RPMI8226 (cell line): ENCODE measurements at regions not wholly inside any gene's neighbourhood (a gene's known extent, or its start where the extent isn't known, plus 50 kb on each side); places are given as distances from the start of the nearest gene placed in this dataset.

ENCODE experiments used
- DNase-seq: peaks from one replicate; pipeline ENCODE4 v3.0.0-alpha.2; 2015

GRCh38 chr15:92224843-92225242, 168.8 kb upstream of the ST8SIA2 start:
- no peak for DNase-seq

GRCh38 chr15:92226020-92226612, 167.6 kb upstream of the ST8SIA2 start:
- DNase-seq: peak; percentile 37

GRCh38 chr15:92228830-92229229, 164.9 kb upstream of the ST8SIA2 start:
- DNase-seq: no peak

GRCh38 chr15:92231461-92231860, 162.2 kb upstream of the ST8SIA2 start:
- DNase-seq: no peak

GRCh38 chr15:92232317-92232716, 161.4 kb upstream of the ST8SIA2 start:
- peak; percentile 44 for DNase-seq

- no peak for DNase-seq
Measured at GRCh38 chr15:92232876-92233275, 160.8 kb upstream of the ST8SIA2 start.

GRCh38 chr15:92243227-92243626, 150.5 kb upstream of the ST8SIA2 start:
- no peak for DNase-seq

- no peak for DNase-seq
Measured at GRCh38 chr15:92244703-92245102, 149.0 kb upstream of the ST8SIA2 start.

- DNase-seq: no peak
Measured at GRCh38 chr15:92247649-92248242, 145.9 kb upstream of the ST8SIA2 start.

GRCh38 chr15:92266796-92267685, 126.6 kb upstream of the ST8SIA2 start:
- DNase-seq: no peak

- no peak for DNase-seq
Measured at GRCh38 chr15:92268900-92269299, 124.8 kb upstream of the ST8SIA2 start.

- DNase-seq: no peak
Measured at GRCh38 chr15:92271179-92271578, 122.5 kb upstream of the ST8SIA2 start.

- DNase-seq: no peak
Measured at GRCh38 chr15:92272106-92272505, 121.6 kb upstream of the ST8SIA2 start.

GRCh38 chr15:92273286-92273685, 120.4 kb upstream of the ST8SIA2 start:
- DNase-seq: no peak

GRCh38 chr15:92273723-92274122, 120.0 kb upstream of the ST8SIA2 start:
- DNase-seq: no peak

GRCh38 chr15:92277776-92278175, 115.9 kb upstream of the ST8SIA2 start:
- peak; percentile 35 for DNase-seq

GRCh38 chr15:92283813-92284212, 109.9 kb upstream of the ST8SIA2 start:
- no peak for DNase-seq

GRCh38 chr15:92288755-92289154, 104.9 kb upstream of the ST8SIA2 start:
- DNase-seq: peak; percentile 8

- DNase-seq: no peak
Measured at GRCh38 chr15:92289733-92290132, 103.9 kb upstream of the ST8SIA2 start.

GRCh38 chr15:92290359-92290992, 103.2 kb upstream of the ST8SIA2 start:
- DNase-seq: no peak

- no peak for DNase-seq
Measured at GRCh38 chr15:92291900-92292299, 101.8 kb upstream of the ST8SIA2 start.

GRCh38 chr15:92294759-92295158, 98.9 kb upstream of the ST8SIA2 start:
- DNase-seq: no peak

GRCh38 chr15:92304223-92304975, 89.3 kb upstream of the ST8SIA2 start:
- no peak for DNase-seq
